Gastroesophageal sphincter (tissue), 4 donors: ENCODE measurements at regions not wholly inside any gene's neighbourhood (a gene's known extent, or its start where the extent isn't known, plus 50 kb on each side); places are given as distances from the start of the nearest gene placed in this dataset.

Experiments
- ATAC-seq: fragments of 150-250 bp; one replicate; pipeline ENCODE4 v1.9.1; 2016; ENCODE audit warnings: mild to moderate bottlenecking, moderate library complexity
- H3K27ac ChIP-seq, 4 donors: fragments of 200-600 bp; sonication (generic) in 3 of 4; 1 replicate in 3 of 4; 2 replicates in 1 of 4; pipeline ENCODE4 v1.5.1; 2016 to 2019
- H3K27me3 ChIP-seq: fragments of 200-600 bp; sonication (generic); one replicate; pipeline ENCODE4 v1.5.1; 2019
- H3K36me3 ChIP-seq, 2 donors: fragments of 200-600 bp; sonication (generic); one replicate each; pipeline ENCODE4 v1.5.1; 2019; ENCODE audit warnings: control low read depth in 1 of 2
- H3K4me1 ChIP-seq, 3 donors: fragments of 200-600 bp; sonication (generic); 1 replicate in 2 of 3; 2 replicates in 1 of 3; pipeline ENCODE4 v1.5.1; 2016 to 2019; ENCODE audit warnings: control low read depth in 2 of 3
- H3K4me3 ChIP-seq, 2 donors: fragments of 200-600 bp; sonication (generic); one replicate each; pipeline ENCODE4 v1.5.1; 2019; ENCODE audit warnings: mild to moderate bottlenecking in 1 of 2, moderate library complexity in 1 of 2
- H3K9me3 ChIP-seq, 3 donors: fragments of 200-600 bp; sonication (generic); one replicate each; pipeline ENCODE4 v1.5.1; 2017 to 2019; ENCODE audit warnings: control low read depth in 2 of 3
- EP300 ChIP-seq: sonication (generic); formaldehyde crosslinking; IDR thresholded peaks from one replicate; pipeline ENCODE4 v1.6.1; 2017; ENCODE audit warnings: antibody characterized with exemption, mild to moderate bottlenecking
- POLR2A ChIP-seq, 2 donors: fragments of 450-650 bp; IDR thresholded peaks; one replicate each; pipeline ENCODE4 v1.6.1; 2017; ENCODE audit warnings: antibody characterized with exemption in 2 of 2, mild to moderate bottlenecking in 2 of 2, moderate library complexity in 1 of 2
- POLR2AphosphoS5 ChIP-seq: sonication (generic); formaldehyde crosslinking; IDR thresholded peaks from one replicate; pipeline ENCODE4 v1.6.1; 2017; ENCODE audit warnings: antibody characterized with exemption
- WGBS, 2 donors: methylation state at CpG; one replicate each; pipeline ENCODE4 v1.1.5; 2018; ENCODE audit warnings: low coverage in 1 of 2; 5-methylcytosine and 5-hydroxymethylcytosine counted together
- TF ChIP-seq, protein P1 (sequence below), 4 experiments: fragments of 200-600 bp in 2 of 4; fragments of 450-650 bp in 2 of 4; sonication (generic) in 1 of 4; IDR thresholded peaks; one replicate each; pipeline ENCODE4 v1.5.1; 2017 to 2019; ENCODE audit warnings: antibody characterized with exemption in 4 of 4, mild to moderate bottlenecking in 2 of 4, moderate library complexity in 2 of 4

DNA sequence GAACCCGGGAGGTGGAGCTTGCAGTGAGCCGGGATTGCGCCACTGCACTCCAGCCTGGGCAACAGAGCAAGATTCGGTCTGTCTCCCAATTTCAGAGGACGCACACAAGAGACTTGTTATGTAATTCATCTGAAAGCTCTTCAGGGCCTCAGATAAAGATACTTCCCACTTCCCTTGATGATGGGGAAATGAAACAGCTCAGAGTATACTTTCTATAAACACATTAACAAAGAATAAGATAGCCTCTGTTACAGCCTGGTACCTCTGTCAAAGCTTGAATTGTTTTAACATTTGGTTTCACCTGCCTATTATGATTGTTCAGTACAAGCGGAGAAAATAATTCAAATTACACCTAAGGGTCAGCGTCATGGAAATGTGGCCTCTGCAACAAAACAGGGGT lies 622.9 kb upstream of the ADGRL4 start:
- WGBS, 2 donors: 94 to 98% methylated on average over 2 to 4 of the region's 7 CpGs
- no peak for ATAC-seq
- Histone ChIP-seq H3K27me3 (no peaks in the 10 kb centered on the region), H3K4me3 (no peak overlapping the region), H3K36me3 (no peaks in the 10 kb centered on the region), H3K4me1 (no peaks in the 10 kb centered on the region), H3K9me3 (no peaks in the 10 kb centered on the region), H3K27ac (no peak overlapping the region)
- TF ChIP-seq POLR2A (IDR thresholded peaks at IDR 0.05): no peak
- no peak for TF ChIP-seq POLR2AphosphoS5
- no peak for TF ChIP-seq EP300
- TF ChIP-seq, protein P1, sequence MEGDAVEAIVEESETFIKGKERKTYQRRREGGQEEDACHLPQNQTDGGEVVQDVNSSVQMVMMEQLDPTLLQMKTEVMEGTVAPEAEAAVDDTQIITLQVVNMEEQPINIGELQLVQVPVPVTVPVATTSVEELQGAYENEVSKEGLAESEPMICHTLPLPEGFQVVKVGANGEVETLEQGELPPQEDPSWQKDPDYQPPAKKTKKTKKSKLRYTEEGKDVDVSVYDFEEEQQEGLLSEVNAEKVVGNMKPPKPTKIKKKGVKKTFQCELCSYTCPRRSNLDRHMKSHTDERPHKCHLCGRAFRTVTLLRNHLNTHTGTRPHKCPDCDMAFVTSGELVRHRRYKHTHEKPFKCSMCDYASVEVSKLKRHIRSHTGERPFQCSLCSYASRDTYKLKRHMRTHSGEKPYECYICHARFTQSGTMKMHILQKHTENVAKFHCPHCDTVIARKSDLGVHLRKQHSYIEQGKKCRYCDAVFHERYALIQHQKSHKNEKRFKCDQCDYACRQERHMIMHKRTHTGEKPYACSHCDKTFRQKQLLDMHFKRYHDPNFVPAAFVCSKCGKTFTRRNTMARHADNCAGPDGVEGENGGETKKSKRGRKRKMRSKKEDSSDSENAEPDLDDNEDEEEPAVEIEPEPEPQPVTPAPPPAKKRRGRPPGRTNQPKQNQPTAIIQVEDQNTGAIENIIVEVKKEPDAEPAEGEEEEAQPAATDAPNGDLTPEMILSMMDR (IDR thresholded peaks at IDR 0.05): no peak

GRCh38 chr1:79617777-79618176 lies 611.2 kb upstream of the ADGRL4 start:
- Histone ChIP-seq H3K4me3 (no peak overlapping the region), H3K9me3 (no peaks in the 10 kb centered on the region), H3K27ac (no peak overlapping the region), H3K36me3 (no peaks in the 10 kb centered on the region), H3K4me1 (no peaks in the 10 kb centered on the region), H3K27me3 (no peaks in the 10 kb centered on the region)
- ATAC-seq: no peak
- TF ChIP-seq, protein P1 (IDR thresholded peaks at IDR 0.05): no peak
- no peak for TF ChIP-seq POLR2AphosphoS5
- no peak for TF ChIP-seq EP300
- WGBS, 2 donors: 89 to 100% methylated on average over 2 of the region's 2 CpGs

DNA sequence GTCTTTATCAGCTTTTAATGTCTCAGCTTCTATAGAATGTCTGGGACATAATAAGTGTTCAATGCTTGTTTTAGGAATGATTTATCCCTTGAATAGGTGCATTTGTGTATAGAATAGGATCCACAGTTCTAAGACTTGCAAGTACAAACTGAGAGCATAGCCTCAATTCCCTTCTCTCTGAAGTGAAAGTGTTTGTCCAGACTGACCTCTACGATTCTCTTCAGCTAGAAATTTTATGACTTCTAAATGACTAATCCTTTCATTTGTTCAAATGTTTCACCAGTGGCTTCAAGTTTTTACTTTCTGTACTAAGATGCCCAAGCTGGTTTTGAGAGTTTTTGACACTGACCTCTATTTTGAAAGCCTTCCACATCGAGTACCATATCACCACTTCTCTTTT lies 608.2 kb upstream of the ADGRL4 start:
- 51 to 58% methylated on average over 1 to 2 of the region's 2 CpGs for WGBS, 2 donors
- H3K27me3 ChIP-seq: no peaks in the 10 kb centered on the region
- no peak overlapping the region for H3K27ac ChIP-seq
- H3K4me1 ChIP-seq: no peaks in the 10 kb centered on the region
- no peak for TF ChIP-seq POLR2AphosphoS5
- no peak for TF ChIP-seq EP300
- TF ChIP-seq, protein P1 (IDR thresholded peaks at IDR 0.05): no peak
- no peak for TF ChIP-seq POLR2A (IDR thresholded peaks at IDR 0.05)
- no peaks in the 10 kb centered on the region for H3K9me3 ChIP-seq
- no peak overlapping the region for H3K4me3 ChIP-seq
- ATAC-seq: no peak
- no peaks in the 10 kb centered on the region for H3K36me3 ChIP-seq

DNA sequence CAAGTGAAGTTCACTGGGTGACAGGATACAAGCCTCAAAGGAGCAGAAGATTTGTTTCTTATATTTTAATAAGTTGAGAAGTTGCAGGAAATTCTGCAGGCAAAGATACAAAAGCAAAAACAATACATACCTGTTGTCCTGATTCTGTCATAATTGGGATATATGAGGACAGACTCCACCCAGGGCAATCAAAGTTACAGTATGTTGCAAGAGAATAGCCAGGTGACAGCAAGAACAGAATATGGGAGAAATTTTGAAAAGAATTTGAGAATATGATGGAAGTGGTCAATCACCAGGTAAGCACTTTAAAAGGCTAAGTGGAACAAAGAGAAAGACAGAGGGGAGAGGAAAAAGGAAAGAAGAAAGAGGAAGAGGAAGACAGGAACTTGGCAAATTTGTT lies 607.6 kb upstream of the ADGRL4 start:
- TF ChIP-seq EP300: no peak
- TF ChIP-seq POLR2A (IDR thresholded peaks at IDR 0.05): no peak
- TF ChIP-seq, protein P1 (IDR thresholded peaks at IDR 0.05): no peak
- Histone ChIP-seq H3K9me3 (no peaks in the 10 kb centered on the region), H3K27ac (no peak overlapping the region), H3K27me3 (no peaks in the 10 kb centered on the region), H3K4me1 (no peaks in the 10 kb centered on the region), H3K4me3 (no peak overlapping the region), H3K36me3 (no peaks in the 10 kb centered on the region)
- ATAC-seq: no peak

- WGBS, 2 donors: 50 to 100% methylated on average over 1 of the region's 1 CpG
- Histone ChIP-seq H3K4me3 (no peak overlapping the region), H3K36me3 (no peaks in the 10 kb centered on the region), H3K27me3 (no peaks in the 10 kb centered on the region), H3K4me1 (no peaks in the 10 kb centered on the region), H3K27ac (no peak overlapping the region), H3K9me3 (no peaks in the 10 kb centered on the region)
- no peak for TF ChIP-seq POLR2A (IDR thresholded peaks at IDR 0.05)
- no peak for TF ChIP-seq EP300
- TF ChIP-seq, protein P1 (IDR thresholded peaks at IDR 0.05): no peak
- no peak for TF ChIP-seq POLR2AphosphoS5
- ATAC-seq: no peak
These were observed 606.5 kb upstream of the ADGRL4 start for GRCh38 chr1:79613046-79613445.
